ENCODE measurements at regions not wholly inside any gene's neighbourhood (a gene's known extent, or its start where the extent isn't known, plus 50 kb on each side); places are given as distances from the start of the nearest gene placed in this dataset.
"Not testable (repeated sequence)": the region's sequence is repeated elsewhere in the genome, so short reads cannot be mapped to it uniquely, and the experiment has no call there.

DNA sequence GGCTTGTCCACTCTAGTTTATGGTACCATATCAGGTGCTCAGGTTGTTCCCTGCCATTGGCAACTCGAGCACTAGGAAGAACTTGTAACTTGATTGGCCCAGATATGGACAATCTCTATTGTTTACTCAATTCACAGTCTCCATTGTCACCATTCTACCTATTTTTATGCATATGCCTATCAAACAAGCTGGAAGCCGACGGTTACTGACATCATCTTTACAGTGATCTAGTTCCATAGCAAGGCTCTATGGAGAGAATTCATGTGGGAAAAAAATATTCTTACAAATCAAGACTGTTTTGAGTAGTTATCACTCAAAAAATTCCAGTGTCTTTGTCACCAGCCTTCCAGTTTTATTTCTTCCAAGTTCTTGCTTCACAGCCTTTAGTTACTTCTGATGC is 1006.2 kb upstream of the PRR20A start:
- no peaks in the 10 kb centered on the region for H3K4me1 Mint-ChIP-seq (ENCODE audit: low read depth)
- no peaks in the 10 kb centered on the region for H3K27me3 Mint-ChIP-seq (ENCODE audit: low read depth)
- H3K27ac Mint-ChIP-seq = no peak overlapping the region
- H3K36me3 Mint-ChIP-seq (ENCODE audit: insufficient read depth in 2 of 2) = no peaks in the 10 kb centered on the region
- no peak for DNase-seq
- H3K9me3 Mint-ChIP-seq = peaks cover 0 to 7% of the 10 kb centered on the region in 2 donors
- ATAC-seq (replicated peaks in 1 of 2) = no peak
- no peak overlapping the region for H3K4me3 Mint-ChIP-seq

DNA sequence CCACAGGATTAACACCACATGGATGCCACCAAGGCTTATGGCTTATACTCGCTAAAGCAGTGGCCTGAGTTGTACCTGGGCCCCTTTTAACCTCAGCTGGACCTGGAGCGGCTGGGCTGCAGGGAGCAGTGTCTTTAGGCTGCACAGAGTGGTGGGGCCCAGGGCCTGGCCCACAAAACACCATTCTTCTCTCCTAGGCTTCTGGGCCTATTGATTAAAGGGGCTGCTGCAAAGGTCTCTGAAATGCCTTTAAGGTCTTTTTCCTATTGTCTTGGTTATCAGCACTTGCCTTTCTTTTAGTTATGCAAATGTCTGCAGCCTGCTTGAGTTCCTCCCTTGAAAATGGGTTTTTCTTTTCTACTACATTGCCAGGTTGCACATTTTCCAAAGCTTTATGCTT is 973.9 kb upstream of the PRR20A start:
- H3K27me3 Mint-ChIP-seq (ENCODE audit: low read depth) = no peaks in the 10 kb centered on the region
- H3K4me1 Mint-ChIP-seq (ENCODE audit: low read depth) = no peaks in the 10 kb centered on the region
- no peak overlapping the region for H3K27ac Mint-ChIP-seq
- ATAC-seq (replicated peaks in 1 of 2) (no peak), DNase-seq (no peak)
- no peak overlapping the region for H3K4me3 Mint-ChIP-seq
- peaks cover 7 to 10% of the 10 kb centered on the region in 2 donors for H3K9me3 Mint-ChIP-seq
- no peaks in the 10 kb centered on the region for H3K36me3 Mint-ChIP-seq (ENCODE audit: insufficient read depth in 2 of 2)

DNA sequence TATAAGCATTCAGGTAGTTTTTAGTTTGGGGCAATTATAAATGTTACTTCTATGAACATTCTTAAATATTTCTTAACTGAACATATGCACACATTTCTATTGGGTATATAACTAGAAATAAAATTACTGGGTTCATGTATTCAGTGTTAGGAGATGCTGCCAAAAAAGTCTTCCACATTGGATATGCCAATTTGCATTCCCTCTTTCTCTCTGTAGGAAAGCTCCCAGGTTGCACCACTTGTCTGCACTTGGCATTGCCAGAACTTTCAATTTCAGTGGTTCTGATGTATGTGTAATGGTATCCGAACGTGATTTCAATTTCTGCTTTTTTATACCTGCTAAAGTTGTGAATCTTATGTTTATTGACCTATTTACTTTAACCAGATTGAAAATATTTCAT is 972.1 kb upstream of the PRR20A start:
- Mint-ChIP-seq H3K27ac (no peak overlapping the region), H3K27me3 (ENCODE audit: low read depth) (no peaks in the 10 kb centered on the region), H3K9me3 (peaks cover 9 to 14% of the 10 kb centered on the region in 2 donors)

DNA sequence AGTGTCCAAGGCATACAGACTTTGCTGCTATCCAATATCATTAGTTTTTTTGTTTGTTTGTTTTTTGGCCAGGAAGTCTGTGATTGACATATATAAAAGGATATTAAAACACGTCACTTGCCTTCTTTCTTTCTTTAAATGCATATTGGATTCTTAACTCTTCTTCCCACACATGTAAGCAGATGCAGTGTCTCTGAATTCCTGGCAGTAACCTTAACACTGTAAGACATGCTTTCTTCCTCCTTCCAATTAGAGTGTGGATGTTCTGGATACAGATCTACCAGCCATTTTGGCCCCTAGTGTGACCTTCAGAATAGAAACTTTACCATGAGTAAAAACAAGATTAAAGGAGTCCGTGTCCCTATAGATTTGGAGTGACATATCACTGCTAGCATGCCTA is 967.4 kb upstream of the PRR20A start:
- Mint-ChIP-seq H3K27me3 (ENCODE audit: low read depth) (no peaks in the 10 kb centered on the region), H3K36me3 (ENCODE audit: insufficient read depth in 2 of 2) (no peaks in the 10 kb centered on the region), H3K9me3 (peaks cover 10 to 14% of the 10 kb centered on the region in 2 donors), H3K4me3 (no peak overlapping the region), H3K27ac (no peak overlapping the region), H3K4me1 (ENCODE audit: low read depth) (no peaks in the 10 kb centered on the region)
- DNase-seq (no peak), ATAC-seq (replicated peaks in 1 of 2) (no peak)

More for the DNA sequence above, 972.1 kb upstream of the PRR20A start:
- H3K4me1 Mint-ChIP-seq (ENCODE audit: low read depth) = no peaks in the 10 kb centered on the region
- no peaks in the 10 kb centered on the region for H3K36me3 Mint-ChIP-seq (ENCODE audit: insufficient read depth in 2 of 2)
- H3K4me3 Mint-ChIP-seq = no peak overlapping the region
- DNase-seq (no peak), ATAC-seq (replicated peaks in 1 of 2) (no peak)

DNA sequence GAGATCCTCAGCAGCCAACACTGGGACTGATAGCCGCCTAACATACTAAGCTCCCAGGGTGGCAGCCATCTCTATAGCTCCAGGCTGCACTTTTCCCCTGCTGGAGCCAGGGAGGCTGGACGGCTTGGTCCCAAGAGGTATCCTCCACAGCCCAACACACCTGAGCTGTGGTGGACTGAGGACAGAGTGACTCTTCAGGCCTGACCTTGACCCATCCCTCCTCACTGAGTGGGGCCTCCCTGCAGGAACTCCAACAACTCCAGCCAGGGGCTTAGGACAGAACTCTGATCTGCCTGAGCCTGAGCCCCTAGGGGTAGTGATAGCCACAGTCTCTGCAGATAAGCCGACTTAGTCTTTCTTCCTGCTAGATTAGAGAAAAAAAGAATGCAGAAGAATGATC is 958.1 kb upstream of the PRR20A start:
- no peak for DNase-seq
- peaks cover 0 to 1% of the 10 kb centered on the region in 2 donors for H3K36me3 Mint-ChIP-seq (ENCODE audit: insufficient read depth in 2 of 2)
- H3K4me3 Mint-ChIP-seq = no peak overlapping the region
- H3K27me3 Mint-ChIP-seq (ENCODE audit: low read depth) = no peaks in the 10 kb centered on the region
- peaks cover 10 to 12% of the 10 kb centered on the region in 2 donors for H3K9me3 Mint-ChIP-seq
- H3K4me1 Mint-ChIP-seq (ENCODE audit: low read depth) = no peaks in the 10 kb centered on the region
- H3K27ac Mint-ChIP-seq = no peak overlapping the region
- ATAC-seq (replicated peaks in 1 of 2) = no peak

DNA sequence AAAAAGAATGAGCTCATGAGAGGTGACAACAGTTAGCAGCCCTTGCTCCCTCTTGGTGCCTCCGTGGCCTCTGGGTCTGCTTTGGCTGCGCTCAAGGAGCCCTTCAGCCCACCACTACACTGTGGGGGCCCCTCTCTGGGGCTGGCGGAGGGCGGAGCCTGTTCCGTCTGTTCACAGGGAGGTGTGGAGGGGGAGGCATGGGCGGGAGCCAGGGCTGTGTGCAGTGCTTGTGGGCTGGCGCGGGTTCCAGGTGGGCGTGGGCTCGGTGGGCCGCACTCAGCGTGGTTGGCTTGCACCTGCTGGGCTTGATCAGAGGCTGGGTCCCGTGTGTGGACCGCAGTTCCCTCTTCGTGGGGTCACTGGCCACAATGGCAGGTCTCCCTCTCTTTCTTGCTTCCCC is 953.4 kb upstream of the PRR20A start:
- Mint-ChIP-seq H3K4me1 (ENCODE audit: low read depth) (no peaks in the 10 kb centered on the region), H3K36me3 (ENCODE audit: insufficient read depth in 2 of 2) (peaks cover 0 to 3% of the 10 kb centered on the region in 2 donors), H3K4me3 (no peak overlapping the region)

DNA sequence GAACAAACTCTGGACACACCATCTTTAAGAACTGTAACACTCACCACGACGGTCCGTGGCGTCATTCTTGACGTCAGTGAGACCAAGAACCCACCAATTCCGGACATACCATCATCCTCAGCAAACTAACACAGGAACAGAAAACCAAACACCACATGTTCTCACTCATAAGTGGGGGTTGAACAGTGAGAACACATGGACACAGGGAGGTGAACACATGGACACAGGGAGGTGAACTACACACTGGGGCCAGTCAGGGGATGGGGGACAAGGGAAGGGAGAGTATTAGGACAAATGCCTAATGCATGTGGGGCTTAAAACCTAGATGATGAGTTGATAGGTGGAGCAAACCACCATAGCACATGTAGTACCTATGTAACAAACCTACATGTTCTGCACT is 952.1 kb upstream of the PRR20A start:
- H3K36me3 Mint-ChIP-seq (ENCODE audit: insufficient read depth in 2 of 2); H3K4me3 Mint-ChIP-seq; H3K27me3 Mint-ChIP-seq (ENCODE audit: low read depth); DNase-seq; H3K4me1 Mint-ChIP-seq (ENCODE audit: low read depth); H3K27ac Mint-ChIP-seq; H3K9me3 Mint-ChIP-seq; ATAC-seq (replicated peaks in 1 of 2): not testable (repeated sequence)

More for the DNA sequence above, 953.4 kb upstream of the PRR20A start:
- H3K27me3 Mint-ChIP-seq (ENCODE audit: low read depth) = no peaks in the 10 kb centered on the region
- H3K27ac Mint-ChIP-seq = no peak overlapping the region
- no peak for DNase-seq
- ATAC-seq (replicated peaks in 1 of 2) = no peak
- H3K9me3 Mint-ChIP-seq = peaks cover 9 to 12% of the 10 kb centered on the region in 2 donors

DNA sequence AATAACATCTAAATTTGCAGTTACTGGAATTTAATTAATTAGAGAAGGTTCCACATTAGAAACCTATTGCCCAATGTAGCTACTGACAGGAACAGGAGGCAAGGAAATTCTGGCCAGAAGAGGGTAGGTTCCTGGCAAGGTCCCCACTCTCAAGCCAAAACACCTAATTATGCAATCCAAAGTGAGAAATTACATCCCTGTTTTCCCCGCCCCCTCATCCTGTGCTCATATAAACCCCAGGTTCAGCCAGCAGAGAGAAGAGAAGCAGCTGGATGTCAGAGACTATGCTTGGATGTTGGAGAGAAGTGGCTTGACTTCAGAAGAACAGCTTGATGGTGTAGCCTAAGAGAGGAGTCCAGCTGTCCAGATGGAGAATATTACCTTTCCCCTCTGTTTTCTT is 951.3 kb upstream of the PRR20A start:
- no peak overlapping the region for H3K27ac Mint-ChIP-seq
- peaks cover 2 to 3% of the 10 kb centered on the region in 2 donors for H3K9me3 Mint-ChIP-seq
- H3K4me3 Mint-ChIP-seq = no peak overlapping the region
- no peak for ATAC-seq (replicated peaks in 1 of 2)
- H3K4me1 Mint-ChIP-seq (ENCODE audit: low read depth) = no peaks in the 10 kb centered on the region
- no peaks in the 10 kb centered on the region for H3K27me3 Mint-ChIP-seq (ENCODE audit: low read depth)
- H3K36me3 Mint-ChIP-seq (ENCODE audit: insufficient read depth in 2 of 2) = peaks cover 0 to 2% of the 10 kb centered on the region in 2 donors
- DNase-seq = no peak

DNA sequence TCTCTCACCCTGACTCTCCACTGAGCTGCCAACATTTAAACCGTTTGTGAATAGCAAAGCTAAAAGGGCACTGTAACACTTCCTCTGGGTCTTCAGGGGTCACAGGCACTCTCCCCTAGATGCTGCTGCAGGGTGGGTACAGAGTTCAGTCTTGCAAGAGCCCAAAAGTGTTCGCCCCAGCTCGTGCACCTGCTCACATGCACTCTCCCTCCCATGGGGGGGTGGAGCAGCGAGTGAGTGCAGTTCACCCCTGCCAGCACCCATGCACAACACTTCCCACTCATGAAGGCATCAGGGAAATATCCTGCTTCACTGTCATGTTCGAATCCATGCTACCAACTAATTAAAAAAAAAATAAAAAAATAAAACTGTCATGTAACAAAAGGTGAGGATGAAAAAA is 950.7 kb upstream of the PRR20A start:
- Mint-ChIP-seq H3K9me3 (peaks cover 2 to 3% of the 10 kb centered on the region in 2 donors), H3K27ac (no peak overlapping the region), H3K4me1 (ENCODE audit: low read depth) (no peaks in the 10 kb centered on the region), H3K36me3 (ENCODE audit: insufficient read depth in 2 of 2) (peaks cover 0 to 2% of the 10 kb centered on the region in 2 donors), H3K4me3 (no peak overlapping the region), H3K27me3 (ENCODE audit: low read depth) (no peaks in the 10 kb centered on the region)
- DNase-seq = no peak
- ATAC-seq (replicated peaks in 1 of 2) = no peak

DNA sequence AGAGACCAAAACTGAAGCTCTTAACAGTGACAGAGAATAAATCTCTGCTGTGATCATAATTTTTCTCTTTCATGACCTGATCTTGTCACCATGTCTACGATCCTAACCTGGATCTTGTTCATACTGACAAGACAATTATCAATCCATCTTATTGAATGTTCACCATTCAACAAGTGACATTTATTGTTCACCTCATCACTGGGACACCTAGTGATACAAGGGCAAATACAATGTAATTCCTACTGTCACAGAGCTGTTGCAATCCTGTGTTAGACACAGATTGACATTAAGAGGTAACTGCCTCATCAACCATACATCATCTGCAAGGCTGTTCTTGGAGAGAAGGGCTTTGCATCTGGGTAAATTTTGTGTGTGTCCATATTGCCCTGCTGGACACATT is 942.4 kb upstream of the PRR20A start:
- H3K4me1 Mint-ChIP-seq (ENCODE audit: low read depth) = no peaks in the 10 kb centered on the region
- H3K27ac Mint-ChIP-seq = no peak overlapping the region
- ATAC-seq (replicated peaks in 1 of 2) (no peak), DNase-seq (no peak)
- H3K27me3 Mint-ChIP-seq (ENCODE audit: low read depth) = no peaks in the 10 kb centered on the region
- no peaks in the 10 kb centered on the region for H3K36me3 Mint-ChIP-seq (ENCODE audit: insufficient read depth in 2 of 2)
- H3K4me3 Mint-ChIP-seq = no peak overlapping the region
- H3K9me3 Mint-ChIP-seq = peaks cover 5 to 13% of the 10 kb centered on the region in 2 donors

DNA sequence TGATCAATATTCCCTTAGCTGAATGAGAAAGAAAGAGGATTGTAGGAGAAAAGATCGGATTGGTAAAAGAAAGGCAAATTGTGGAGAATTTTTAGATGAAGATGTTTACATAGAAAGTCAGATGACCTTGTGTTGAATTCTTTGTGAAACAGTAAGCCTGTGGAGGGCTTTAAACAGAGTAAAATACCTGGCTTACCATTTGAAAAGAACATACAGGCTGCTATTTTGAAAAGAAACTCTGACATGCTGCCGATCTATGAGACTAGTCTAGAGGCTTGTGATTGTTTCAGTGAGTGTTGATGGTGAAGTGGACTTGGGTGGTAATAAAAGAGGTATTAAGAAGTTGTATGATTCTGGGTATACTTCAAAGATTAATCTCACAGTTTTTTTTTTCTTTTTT is 938.9 kb upstream of the PRR20A start:
- Mint-ChIP-seq H3K9me3 (peaks cover 0 to 4% of the 10 kb centered on the region in 2 donors), H3K4me3 (no peak overlapping the region), H3K4me1 (ENCODE audit: low read depth) (no peaks in the 10 kb centered on the region), H3K36me3 (ENCODE audit: insufficient read depth in 2 of 2) (no peaks in the 10 kb centered on the region), H3K27ac (no peak overlapping the region), H3K27me3 (ENCODE audit: low read depth) (no peaks in the 10 kb centered on the region)
- no peak for DNase-seq
- no peak for ATAC-seq (replicated peaks in 1 of 2)

DNA sequence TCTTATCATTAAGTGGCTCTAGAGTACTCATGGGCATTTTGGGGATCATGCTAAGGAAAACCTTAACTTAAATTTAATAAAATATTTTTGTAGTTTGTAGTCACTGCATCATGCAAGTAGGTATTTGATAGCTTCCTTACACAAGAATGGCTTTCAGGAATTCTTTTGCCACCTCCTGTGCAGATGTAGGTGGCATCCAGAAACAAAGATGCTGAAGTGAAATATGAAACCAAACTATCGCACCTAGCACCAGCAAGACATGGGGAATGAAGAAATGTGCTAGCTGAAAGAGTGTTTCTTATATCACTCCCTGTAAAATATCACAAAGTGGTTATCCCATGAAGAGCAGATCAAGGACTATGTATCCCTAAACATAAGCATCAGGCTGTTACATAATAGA is 924.5 kb upstream of the PRR20A start:
- H3K9me3 Mint-ChIP-seq = peaks cover 2 to 10% of the 10 kb centered on the region in 2 donors
- H3K27ac Mint-ChIP-seq = no peak overlapping the region
- DNase-seq (no peak), ATAC-seq (replicated peaks in 1 of 2) (no peak)
- H3K4me3 Mint-ChIP-seq = no peak overlapping the region
- H3K27me3 Mint-ChIP-seq (ENCODE audit: low read depth) = no peaks in the 10 kb centered on the region
- H3K4me1 Mint-ChIP-seq (ENCODE audit: low read depth) = no peaks in the 10 kb centered on the region
- no peaks in the 10 kb centered on the region for H3K36me3 Mint-ChIP-seq (ENCODE audit: insufficient read depth in 2 of 2)

DNA sequence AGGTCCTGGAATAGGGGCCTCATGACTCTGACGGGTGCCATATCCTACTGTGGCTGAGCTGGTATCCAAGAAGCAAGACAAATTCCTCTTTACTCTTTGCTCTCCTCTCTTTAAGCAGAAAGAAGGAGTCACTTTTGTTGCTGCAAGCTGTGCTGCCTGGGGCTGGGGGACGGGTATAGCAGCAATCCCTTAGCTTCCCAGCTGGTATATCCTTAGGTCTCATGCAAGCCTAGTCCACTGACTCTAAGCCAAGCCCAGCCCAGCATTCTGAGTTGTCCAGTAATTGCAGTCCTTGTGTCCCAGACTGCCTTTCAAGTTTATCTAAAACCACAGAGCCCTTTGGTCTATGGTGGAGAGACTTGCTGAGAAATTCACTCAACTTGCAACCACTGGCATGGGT is 893.0 kb upstream of the PRR20A start:
- peaks cover 16 to 22% of the 10 kb centered on the region in 2 donors for H3K9me3 Mint-ChIP-seq
- H3K27ac Mint-ChIP-seq = no peak overlapping the region
- no peaks in the 10 kb centered on the region for H3K4me1 Mint-ChIP-seq (ENCODE audit: low read depth)
- H3K27me3 Mint-ChIP-seq (ENCODE audit: low read depth) = no peaks in the 10 kb centered on the region
- H3K36me3 Mint-ChIP-seq (ENCODE audit: insufficient read depth in 2 of 2) = peaks cover 2 to 3% of the 10 kb centered on the region in 2 donors
- ATAC-seq (replicated peaks in 1 of 2) (no peak), DNase-seq (no peak)
- H3K4me3 Mint-ChIP-seq = no peak overlapping the region

DNA sequence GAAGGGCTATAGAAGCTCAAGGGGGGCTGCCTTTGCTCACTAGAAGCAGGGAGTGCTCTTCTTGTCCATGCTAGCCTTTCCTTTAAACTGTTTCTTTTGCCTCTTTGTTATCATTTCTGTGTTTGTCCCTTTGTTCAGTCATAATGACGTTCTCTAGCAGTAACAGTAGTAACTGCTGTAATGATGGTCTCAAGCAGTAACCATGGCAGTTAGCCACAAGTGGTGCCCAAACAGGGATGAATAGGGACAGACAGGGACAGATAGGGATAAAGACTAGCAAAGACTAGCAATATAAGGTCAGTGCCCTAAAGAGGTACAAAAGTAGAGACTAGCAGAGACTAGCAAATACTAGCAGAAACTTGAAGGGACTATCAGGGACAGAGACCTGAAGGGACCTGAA is 869.0 kb upstream of the PRR20A start:
- no peak overlapping the region for H3K27ac Mint-ChIP-seq
- ATAC-seq (replicated peaks in 1 of 2) (no peak), DNase-seq (no peak)
- H3K4me1 Mint-ChIP-seq (ENCODE audit: low read depth) = no peaks in the 10 kb centered on the region
- H3K27me3 Mint-ChIP-seq (ENCODE audit: low read depth) = no peaks in the 10 kb centered on the region
- H3K36me3 Mint-ChIP-seq (ENCODE audit: insufficient read depth in 2 of 2) = no peaks in the 10 kb centered on the region
- H3K9me3 Mint-ChIP-seq = peaks cover 4 to 8% of the 10 kb centered on the region in 2 donors
- H3K4me3 Mint-ChIP-seq = no peak overlapping the region
